ENCODE measurements at regions not wholly inside any gene's neighbourhood (a gene's known extent, or its start where the extent isn't known, plus 50 kb on each side); places are given as distances from the start of the nearest gene placed in this dataset.

GRCh38 chr5:23648656-23649055 lies 141.2 kb downstream of the PRDM9 start:
- H3K4me2 ChIP-seq (ENCODE audit: low read length) = no peak overlapping the region
- H4K20me1 ChIP-seq (ENCODE audit: control insufficient read depth, insufficient read depth, low read depth, low read length) = no peaks in the 10 kb centered on the region
- H3K9me3 ChIP-seq (ENCODE audit: control insufficient read depth, insufficient read depth, low read length) = peaks cover 3% of the 10 kb centered on the region; the same call in 1 of the 2 replicates
- H3K27ac ChIP-seq (ENCODE audit: low read depth, low read length) = no peak overlapping the region
- no peaks in the 10 kb centered on the region for H3K9me2 ChIP-seq (replicated peaks; ENCODE audit: control insufficient read depth, low read length)
- H3K36me3 ChIP-seq (ENCODE audit: control insufficient read depth, low read length) = no peaks in the 10 kb centered on the region
- TF ChIP-seq EZH2phosphoT487 (IDR thresholded peaks at IDR 0.05; ENCODE audit: borderline replicate concordance, low read length) (no peak), CTCF (IDR thresholded peaks at IDR 0.05; ENCODE audit: low read depth, low read length, poor library complexity, severe bottlenecking) (no peak)
- no peaks in the 10 kb centered on the region for H3K27me3 ChIP-seq (ENCODE audit: control insufficient read depth, low read length)
- no peak overlapping the region for H3K4me3 ChIP-seq (ENCODE audit: low read length)
- H3F3A ChIP-seq (ENCODE audit: control insufficient read depth, insufficient read depth) = no peaks in the 10 kb centered on the region
- H3K4me1 ChIP-seq (ENCODE audit: control insufficient read depth, low read length) = no peaks in the 10 kb centered on the region
- H3K79me2 ChIP-seq (ENCODE audit: control insufficient read depth, low read length) = no peaks in the 10 kb centered on the region

- Histone ChIP-seq H3K9me3 (ENCODE audit: control insufficient read depth, insufficient read depth, low read length) (peaks cover 3% of the 10 kb centered on the region; the same call in 1 of the 2 replicates), H4K20me1 (ENCODE audit: control insufficient read depth, insufficient read depth, low read depth, low read length) (no peaks in the 10 kb centered on the region), H3K79me2 (ENCODE audit: control insufficient read depth, low read length) (no peaks in the 10 kb centered on the region), H3K4me1 (ENCODE audit: control insufficient read depth, low read length) (no peaks in the 10 kb centered on the region), H3K4me2 (ENCODE audit: low read length) (no peak overlapping the region), H3K27me3 (ENCODE audit: control insufficient read depth, low read length) (no peaks in the 10 kb centered on the region), H3F3A (ENCODE audit: control insufficient read depth, insufficient read depth) (no peaks in the 10 kb centered on the region), H3K36me3 (ENCODE audit: control insufficient read depth, low read length) (no peaks in the 10 kb centered on the region), H3K27ac (ENCODE audit: low read depth, low read length) (no peak overlapping the region), H3K4me3 (ENCODE audit: low read length) (no peak overlapping the region), H3K9me2 (replicated peaks; ENCODE audit: control insufficient read depth, low read length) (no peaks in the 10 kb centered on the region)
- TF ChIP-seq CTCF (IDR thresholded peaks at IDR 0.05; ENCODE audit: low read depth, low read length, poor library complexity, severe bottlenecking) (no peak), EZH2phosphoT487 (IDR thresholded peaks at IDR 0.05; ENCODE audit: borderline replicate concordance, low read length) (no peak)
These were observed 142.2 kb downstream of the PRDM9 start for GRCh38 chr5:23649594-23649993.

DNA sequence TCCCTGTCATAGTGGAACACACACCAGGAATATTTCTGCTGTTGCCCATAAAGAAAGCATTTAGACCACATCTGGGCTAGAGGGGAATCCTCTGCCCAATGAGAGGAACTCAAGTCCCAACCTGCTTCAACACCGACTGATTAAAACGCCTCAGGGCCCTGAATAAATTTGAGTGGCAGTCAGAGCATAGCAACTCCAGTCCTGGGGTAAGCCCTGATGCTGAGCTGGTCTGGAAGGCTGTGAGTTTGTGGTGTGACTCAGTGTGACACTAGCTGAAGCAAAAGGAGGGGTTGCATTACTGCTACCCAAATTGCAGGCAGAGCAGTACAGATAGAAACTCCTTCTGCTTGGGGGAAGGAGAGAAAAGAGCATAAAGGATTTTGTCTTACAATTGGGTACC lies 148.3 kb downstream of the PRDM9 start:
- Histone ChIP-seq H3K79me2 (ENCODE audit: control insufficient read depth, low read length) (no peaks in the 10 kb centered on the region), H3K9me2 (replicated peaks; ENCODE audit: control insufficient read depth, low read length) (no peaks in the 10 kb centered on the region), H3K27ac (ENCODE audit: low read depth, low read length) (no peak overlapping the region), H3K4me3 (ENCODE audit: low read length) (no peak overlapping the region), H3F3A (ENCODE audit: control insufficient read depth, insufficient read depth) (no peaks in the 10 kb centered on the region), H3K9me3 (ENCODE audit: control insufficient read depth, insufficient read depth, low read length) (peaks cover 3% of the 10 kb centered on the region; the same call in 1 of the 2 replicates), H4K20me1 (ENCODE audit: control insufficient read depth, insufficient read depth, low read depth, low read length) (no peaks in the 10 kb centered on the region), H3K36me3 (ENCODE audit: control insufficient read depth, low read length) (no peaks in the 10 kb centered on the region), H3K4me2 (ENCODE audit: low read length) (no peak overlapping the region), H3K4me1 (ENCODE audit: control insufficient read depth, low read length) (no peaks in the 10 kb centered on the region), H3K27me3 (ENCODE audit: control insufficient read depth, low read length) (no peaks in the 10 kb centered on the region)
- TF ChIP-seq CTCF (IDR thresholded peaks at IDR 0.05; ENCODE audit: low read depth, low read length, poor library complexity, severe bottlenecking) = no peak
- TF ChIP-seq EZH2phosphoT487 (IDR thresholded peaks at IDR 0.05; ENCODE audit: borderline replicate concordance, low read length) = no peak
